Upper lobe of left lung (tissue), 4 donors: ENCODE measurements at regions not wholly inside any gene's neighbourhood (a gene's known extent, or its start where the extent isn't known, plus 50 kb on each side); places are given as distances from the start of the nearest gene placed in this dataset.

Source experiments
- CTCF ChIP-seq, 6 experiments: fragments of 450-650 bp in 4 of 6; fragments of 200-600 bp in 2 of 6; sonication (generic) in 2 of 6; IDR thresholded peaks; one replicate each; pipeline ENCODE4 v1.5.1; 2016 to 2019; ENCODE audit warnings: antibody characterized with exemption in 6 of 6
- EP300 ChIP-seq, 4 donors: sonication (generic); formaldehyde crosslinking; IDR thresholded peaks; one replicate each; pipeline ENCODE4 v1.5.1; 2017; ENCODE audit warnings: antibody characterized with exemption in 4 of 4, control low read depth in 2 of 4
- POLR2A ChIP-seq, 4 donors: fragments of 450-650 bp; IDR thresholded peaks; one replicate each; pipeline ENCODE4 v1.5.1; 2016 to 2017; ENCODE audit warnings: antibody characterized with exemption in 4 of 4, mild to moderate bottlenecking in 2 of 4
- POLR2AphosphoS5 ChIP-seq, 2 donors: sonication (generic); formaldehyde crosslinking; IDR thresholded peaks; one replicate each; pipeline ENCODE4 v1.5.1; 2017; ENCODE audit warnings: antibody characterized with exemption in 2 of 2

DNA sequence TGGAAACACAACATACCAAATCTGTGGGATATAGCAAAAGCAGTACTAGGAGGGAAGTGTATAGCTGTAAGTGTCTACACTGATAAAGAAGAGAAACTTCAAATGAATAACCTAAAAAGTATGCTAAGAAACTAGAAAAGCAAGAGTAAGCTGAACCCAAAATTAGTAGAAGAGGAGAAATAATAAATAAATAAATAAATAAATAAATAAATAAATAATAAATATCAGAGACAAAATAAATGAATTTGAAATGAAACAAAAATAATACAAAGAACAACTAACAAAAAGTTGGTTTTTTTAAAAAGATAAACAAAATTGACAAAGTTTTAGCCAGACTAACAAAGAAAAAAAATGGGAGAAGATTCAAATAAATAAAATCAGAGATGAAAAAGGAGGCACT, 72.7 kb upstream of the TSPAN8 start:
- TF ChIP-seq CTCF (IDR thresholded peaks at IDR 0.05): no peak
- TF ChIP-seq POLR2A (IDR thresholded peaks at IDR 0.05): no peak
- TF ChIP-seq POLR2AphosphoS5 (IDR thresholded peaks at IDR 0.05): no peak
- no peak for TF ChIP-seq EP300 (IDR thresholded peaks at IDR 0.05)
